KMS-11 (cell line): ENCODE measurements at regions not wholly inside any gene's neighbourhood (a gene's known extent, or its start where the extent isn't known, plus 50 kb on each side); places are given as distances from the start of the nearest gene placed in this dataset.

ENCODE experiments used
- H2AFZ ChIP-seq: fragments of 200-600 bp; sonication (generic); 2 replicates; pipeline ENCODE4 v1.6.1; 2016; ENCODE audit warnings: antibody characterized with exemption, mixed run types, low read depth
- H3K27ac ChIP-seq: fragments of 200-600 bp; sonication (generic); 2 replicates; pipeline ENCODE4 v1.6.1; 2016; ENCODE audit warnings: mild to moderate bottlenecking, mixed run types
- H3K27me3 ChIP-seq: fragments of 200-600 bp; sonication (generic); 2 replicates; pipeline ENCODE4 v1.6.1; 2017; ENCODE audit warnings: mild to moderate bottlenecking, low read depth, mixed run types, moderate library complexity; ENCODE audit not compliant: insufficient read depth
- H3K36me3 ChIP-seq: fragments of 200-600 bp; sonication (generic); 2 replicates; pipeline ENCODE4 v1.6.1; 2017; ENCODE audit warnings: mild to moderate bottlenecking, mixed run types; ENCODE audit not compliant: insufficient read depth
- H3K4me1 ChIP-seq: fragments of 200-600 bp; sonication (generic); 2 replicates; pipeline ENCODE4 v1.6.1; 2016; ENCODE audit warnings: mild to moderate bottlenecking, low read depth, mixed run types; ENCODE audit not compliant: poor library complexity, severe bottlenecking
- H3K4me2 ChIP-seq: fragments of 200-600 bp; sonication (generic); 2 replicates; pipeline ENCODE4 v1.7.0; 2016; ENCODE audit warnings: mild to moderate bottlenecking, mixed run types
- H3K4me3 ChIP-seq: fragments of 200-600 bp; sonication (generic); IDR thresholded peaks from 2 replicates; pipeline ENCODE4 v1.6.1; 2017; ENCODE audit warnings: low read depth, low read length, mixed read lengths; ENCODE audit not compliant: insufficient read depth
- H3K79me2 ChIP-seq: fragments of 200-600 bp; sonication (generic); 2 replicates; pipeline ENCODE4 v1.6.1; 2016; ENCODE audit warnings: low read depth, mixed run types; ENCODE audit not compliant: insufficient read depth
- H3K9ac ChIP-seq: fragments of 200-600 bp; sonication (generic); 2 replicates; pipeline ENCODE4 v1.6.1; 2016; ENCODE audit warnings: mild to moderate bottlenecking, mixed run types
- H4K20me1 ChIP-seq: fragments of 200-600 bp; sonication (generic); 2 replicates; pipeline ENCODE4 v1.6.1; 2016; ENCODE audit warnings: mild to moderate bottlenecking, mixed run types; ENCODE audit not compliant: insufficient read depth
- CTCF ChIP-seq: fragments of 200-600 bp; sonication (generic); conservative IDR thresholded peaks from 2 replicates; pipeline ENCODE4 v1.6.1; 2017; ENCODE audit warnings: low read depth, mild to moderate bottlenecking, antibody characterized with exemption, low read length, moderate library complexity, mixed read lengths

GRCh38 chrX:20995829-20996228, 378.4 kb upstream of the CNKSR2 start:
- Histone ChIP-seq H3K4me2 (no peak overlapping the region), H3K36me3 (no peaks in the 10 kb centered on the region), H3K4me3 (no peak overlapping the region), H3K9ac (no peak overlapping the region), H2AFZ (no peak overlapping the region), H4K20me1 (no peaks in the 10 kb centered on the region), H3K27ac (no peak overlapping the region), H3K79me2 (no peaks in the 10 kb centered on the region), H3K4me1 (no peaks in the 10 kb centered on the region), H3K27me3 (no peaks in the 10 kb centered on the region)
- TF ChIP-seq CTCF: no peak

DNA sequence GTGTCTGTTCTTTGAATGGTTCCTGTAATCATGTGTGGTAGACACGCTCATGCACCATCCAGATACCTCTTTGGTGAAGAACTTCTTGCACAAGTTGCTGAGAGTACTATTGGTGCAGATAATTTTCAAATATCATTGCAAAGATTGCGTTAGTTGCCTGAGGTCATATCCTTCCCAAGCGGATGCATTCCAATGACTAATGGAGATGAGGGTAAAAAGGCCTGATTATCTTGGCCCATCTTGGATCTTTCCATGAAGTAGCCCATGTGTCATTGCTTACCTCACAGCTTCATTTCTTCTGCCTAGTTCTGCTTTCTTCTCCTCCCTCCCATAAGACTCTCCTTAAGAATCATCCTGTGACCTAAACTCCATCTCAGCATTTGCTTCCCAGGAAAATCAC, 384.9 kb upstream of the CNKSR2 start:
- Histone ChIP-seq H3K27ac (no peak overlapping the region), H3K27me3 (no peaks in the 10 kb centered on the region), H3K36me3 (no peaks in the 10 kb centered on the region), H3K4me2 (no peak overlapping the region), H3K79me2 (no peaks in the 10 kb centered on the region), H4K20me1 (no peaks in the 10 kb centered on the region), H3K4me1 (no peaks in the 10 kb centered on the region), H3K4me3 (no peak overlapping the region), H3K9ac (no peak overlapping the region), H2AFZ (no peak overlapping the region)
- no peak for TF ChIP-seq CTCF

DNA sequence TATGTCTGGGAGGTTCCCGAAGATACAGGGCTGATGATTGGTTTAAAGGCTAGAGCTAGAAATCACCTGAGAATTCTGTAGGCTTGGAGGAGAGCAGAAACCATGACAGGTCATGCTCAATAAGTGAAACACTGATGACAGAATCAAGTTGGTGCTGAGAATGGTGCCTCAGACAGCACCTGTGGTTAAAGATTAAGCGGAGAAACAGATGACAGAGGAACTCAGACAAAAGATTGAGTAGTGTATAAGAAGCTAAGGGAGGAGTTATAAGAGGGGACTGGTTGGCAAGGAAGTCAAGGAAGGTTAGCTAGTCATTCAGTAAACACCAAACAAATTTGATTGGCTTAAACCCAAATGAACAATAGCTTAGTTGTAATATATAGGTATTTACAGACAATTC, 385.4 kb upstream of the CNKSR2 start:
- Histone ChIP-seq H4K20me1 (no peaks in the 10 kb centered on the region), H3K79me2 (no peaks in the 10 kb centered on the region), H3K4me2 (no peak overlapping the region), H2AFZ (no peak overlapping the region), H3K27me3 (no peaks in the 10 kb centered on the region), H3K9ac (no peak overlapping the region), H3K4me1 (no peaks in the 10 kb centered on the region), H3K36me3 (no peaks in the 10 kb centered on the region), H3K4me3 (no peak overlapping the region), H3K27ac (no peak overlapping the region)
- TF ChIP-seq CTCF: no peak

DNA sequence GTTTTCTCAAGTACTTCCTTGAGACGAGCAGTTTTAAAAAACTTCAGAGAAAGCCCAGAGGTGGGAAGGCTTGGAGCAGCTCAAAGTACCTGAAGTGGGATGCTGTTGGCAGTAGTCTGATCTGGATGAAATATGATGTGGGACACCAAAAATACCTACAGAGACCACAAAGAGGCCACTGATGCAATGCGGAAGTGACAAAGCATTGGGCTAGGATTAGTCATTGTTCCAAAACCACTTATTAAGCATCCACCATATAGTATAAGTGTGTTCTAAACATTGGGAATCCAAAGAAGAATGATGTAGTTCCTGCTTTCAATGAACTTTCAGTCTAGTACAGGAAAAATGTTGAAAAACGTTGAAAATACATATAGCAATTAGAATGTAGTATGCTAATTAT, 386.1 kb upstream of the CNKSR2 start:
- Histone ChIP-seq H4K20me1 (no peaks in the 10 kb centered on the region), H3K27ac (no peak overlapping the region), H3K4me1 (no peaks in the 10 kb centered on the region), H3K9ac (no peak overlapping the region), H3K79me2 (no peaks in the 10 kb centered on the region), H3K4me3 (no peak overlapping the region), H3K36me3 (no peaks in the 10 kb centered on the region), H3K4me2 (no peak overlapping the region), H3K27me3 (no peaks in the 10 kb centered on the region), H2AFZ (no peak overlapping the region)
- no peak for TF ChIP-seq CTCF

- no peak overlapping the region for H3K9ac ChIP-seq
- no peak overlapping the region for H3K4me2 ChIP-seq
These were observed 393.8 kb upstream of the CNKSR2 start for GRCh38 chrX:20980426-20980825.

More at GRCh38 chrX:20980426-20980825, 393.8 kb upstream of the CNKSR2 start:
- Histone ChIP-seq H2AFZ (no peak overlapping the region), H3K27me3 (no peaks in the 10 kb centered on the region), H3K4me1 (no peaks in the 10 kb centered on the region), H3K79me2 (no peaks in the 10 kb centered on the region), H3K36me3 (no peaks in the 10 kb centered on the region), H4K20me1 (no peaks in the 10 kb centered on the region), H3K27ac (no peak overlapping the region), H3K4me3 (no peak overlapping the region)
- TF ChIP-seq CTCF: no peak
